Right lobe of liver (tissue), 6 donors: ENCODE measurements at regions not wholly inside any gene's neighbourhood (a gene's known extent, or its start where the extent isn't known, plus 50 kb on each side); places are given as distances from the start of the nearest gene placed in this dataset.

Experiments
- ATAC-seq, 4 donors: fragments of 200-7000 bp; cut with Tn5 transposase; one replicate each; pipeline ENCODE4 v1.9.1; 2020; ENCODE audit warnings: mild to moderate bottlenecking in 4 of 4, moderate library complexity in 4 of 4
- DNase-seq, 3 donors: peaks; one replicate each; pipeline ENCODE4 v3.0.0-alpha.2; 2020
- H3K27ac ChIP-seq, 3 donors: fragments of 200-600 bp; one replicate each; pipeline ENCODE4 v1.8.0; 2022
- H3K27me3 ChIP-seq, 2 donors: fragments of 200-600 bp; one replicate each; pipeline ENCODE4 v1.8.0; 2022
- H3K36me3 ChIP-seq, 4 donors: fragments of 200-600 bp; sonication (generic) in 1 of 4; one replicate each; pipeline versions ENCODE4 v1.5.1 to v1.8.0; 2017 to 2022; ENCODE audit warnings: control low read depth in 1 of 4
- H3K4me1 ChIP-seq, 4 donors: fragments of 200-600 bp; sonication (generic) in 1 of 4; one replicate each; pipeline versions ENCODE4 v1.5.1 to v1.8.0; 2017 to 2022; ENCODE audit warnings: control low read depth in 1 of 4
- H3K4me3 ChIP-seq, 3 donors: fragments of 200-600 bp; one replicate each; pipeline ENCODE4 v1.8.0; 2022
- H3K9me3 ChIP-seq, 4 donors: fragments of 200-600 bp; sonication (generic) in 1 of 4; one replicate each; pipeline versions ENCODE4 v1.5.1 to v1.8.0; 2017 to 2022; ENCODE audit warnings: control low read depth in 1 of 4
- CTCF ChIP-seq, 4 donors: fragments of 200-600 bp in 3 of 4; fragments of 450-650 bp in 1 of 4; IDR thresholded peaks; one replicate each; pipeline versions ENCODE4 v1.5.1 to v1.8.0; 2016 to 2022; ENCODE audit warnings: antibody characterized with exemption in 4 of 4, mild to moderate bottlenecking in 2 of 4
- POLR2A ChIP-seq: fragments of 450-650 bp; IDR thresholded peaks from one replicate; pipeline ENCODE4 v1.6.1; 2017; ENCODE audit warnings: antibody characterized with exemption, mild to moderate bottlenecking
- WGBS: methylation state at CpG from one replicate; pipeline ENCODE4 v1.1.6; 2018; ENCODE audit warnings: low coverage, low lambda C conversion rate; ENCODE audit not compliant: insufficient coverage; ENCODE audit errors: missing lambda C conversion rate; 5-methylcytosine and 5-hydroxymethylcytosine counted together
- intact Hi-C, 2 donors: fragments of 100-400 bp; cut with DNase I; formaldehyde crosslinking; loops; one replicate each; pipeline versions ENCODE4 v1.11.2 to v1.14.1; 2022
- donor health status: DM: no; HTN: yes; CAD: no.
- donor health status: DM: no; HTN: no; CAD: no.
- donor health status: DM: no; HTN: no; CAD: no.
- donor health status: DM: no; HTN: yes; CAD: no.
- donor health status: DM: no; HTN: yes; CAD: no.

- peaks cover 0 to 4% (median 0%) of the 10 kb centered on the region in 4 donors for H3K4me1 ChIP-seq
- H3K27ac ChIP-seq: no peak overlapping the region
- H3K36me3 ChIP-seq: no peaks in the 10 kb centered on the region
- ATAC-seq: no peak
- H3K4me3 ChIP-seq: no peak overlapping the region
- whole genome bisulfite sequencing: 89% methylated on average over 6 of the region's 6 CpGs
- no peaks in the 10 kb centered on the region for H3K9me3 ChIP-seq
- TF ChIP-seq CTCF (IDR thresholded peaks at IDR 0.05) (no peak), POLR2A (no peak)
- no peaks in the 10 kb centered on the region for H3K27me3 ChIP-seq
- intact Hi-C loops: no loop called here
- no peak for DNase-seq
Measured at GRCh38 chr1:116278541-116278866, 94.5 kb upstream of the ATP1A1 start.

- intact Hi-C loops: no loop called here
- H3K27ac ChIP-seq: no peak overlapping the region
- no peaks in the 10 kb centered on the region for H3K9me3 ChIP-seq
- DNase-seq: no peak
- ATAC-seq: no peak
- H3K4me1 ChIP-seq: no peaks in the 10 kb centered on the region
- TF ChIP-seq CTCF (IDR thresholded peaks at IDR 0.05) (no peak), POLR2A (no peak)
- H3K4me3 ChIP-seq: no peak overlapping the region
- WGBS: 74% methylated on average over 3 of the region's 3 CpGs
- H3K27me3 ChIP-seq: no peaks in the 10 kb centered on the region
- no peaks in the 10 kb centered on the region for H3K36me3 ChIP-seq
Measured at GRCh38 chr1:116279715-116280114, 93.3 kb upstream of the ATP1A1 start.

- H3K27me3 ChIP-seq: no peaks in the 10 kb centered on the region
- WGBS: 91% methylated on average over 5 of the region's 5 CpGs
- intact Hi-C loops: no loop called here
- no peaks in the 10 kb centered on the region for H3K9me3 ChIP-seq
- no peak overlapping the region for H3K27ac ChIP-seq
- H3K36me3 ChIP-seq: no peaks in the 10 kb centered on the region
- no peak overlapping the region for H3K4me3 ChIP-seq
- ATAC-seq (no peak), DNase-seq (peak in 1 of 3 donors; percentile 60)
- H3K4me1 ChIP-seq: peaks cover 0 to 28% (median 14%) of the 10 kb centered on the region in 4 donors
- TF ChIP-seq POLR2A (no peak), CTCF (IDR thresholded peaks at IDR 0.05) (no peak)
Measured at GRCh38 chr1:116284819-116285390, 88.1 kb upstream of the ATP1A1 start.

GRCh38 chr1:116286541-116286971, 86.5 kb upstream of the ATP1A1 start:
- no peak for DNase-seq
- no peak for ATAC-seq
- intact Hi-C loops: no loop called here
- H3K36me3 ChIP-seq: no peaks in the 10 kb centered on the region
- no peak for TF ChIP-seq POLR2A
- no peak for TF ChIP-seq CTCF (IDR thresholded peaks at IDR 0.05)
- no peaks in the 10 kb centered on the region for H3K9me3 ChIP-seq
- no peak overlapping the region for H3K4me3 ChIP-seq
- no peaks in the 10 kb centered on the region for H3K27me3 ChIP-seq
- WGBS: 67% methylated on average over 1 of the region's 1 CpG
- no peak overlapping the region for H3K27ac ChIP-seq
- peaks cover 0 to 28% (median 14%) of the 10 kb centered on the region in 4 donors for H3K4me1 ChIP-seq
